GM13976 (cell line): ENCODE measurements at regions not wholly inside any gene's neighbourhood (a gene's known extent, or its start where the extent isn't known, plus 50 kb on each side); places are given as distances from the start of the nearest gene placed in this dataset.

Experiments used
- DNase-seq: peaks from one replicate; pipeline ENCODE4 v3.0.0; 2012; ENCODE audit warnings: low spot score
- CTCF ChIP-seq: IDR thresholded peaks from 2 replicates; pipeline ENCODE4 v1.5.1; 2012; ENCODE audit warnings: borderline replicate concordance, mild to moderate bottlenecking; ENCODE audit not compliant: insufficient read depth; ENCODE audit errors: extremely low read depth, missing control alignments, control extremely low read depth
- in situ Hi-C: fragments of 300-500 bp; cut with MboI; formaldehyde crosslinking; loops from one replicate; pipeline ENCODE4 v1.12.0; 2022; ENCODE audit warnings: low sequenced_read_pairs, mixed read lengths, inconsistent platforms; ENCODE audit not compliant: unreplicated experiment

- DNase-seq, result no peak
- in situ Hi-C loops, result no loop called here
- TF ChIP-seq CTCF, result no peak
Observed at GRCh38 chr10:20954519-20954918, 57.4 kb upstream of the NEBL start.

- no peak for DNase-seq
- in situ Hi-C loops, result no loop called here
- no peak for TF ChIP-seq CTCF
Observed at GRCh38 chr10:20953120-20953519, 56.0 kb upstream of the NEBL start.

GRCh38 chr10:20949967-20950366 is 52.9 kb upstream of the NEBL start:
- TF ChIP-seq CTCF, result no peak
- in situ Hi-C loops, result no loop called here
- no peak for DNase-seq

- DNase-seq, result no peak
- no peak for TF ChIP-seq CTCF
- in situ Hi-C loops, result no loop called here
Observed at GRCh38 chr10:20948686-20949327, 51.7 kb upstream of the NEBL start.
